ENCODE measurements at regions not wholly inside any gene's neighbourhood (a gene's known extent, or its start where the extent isn't known, plus 50 kb on each side); places are given as distances from the start of the nearest gene placed in this dataset.

- no peaks in the 10 kb centered on the region for H3K9me3 ChIP-seq (ENCODE audit: control insufficient read depth in 2 of 3, insufficient read depth in 1 of 3, low read length in 3 of 3)
- intact Hi-C loops (cut with DNase I) = no loop called here
- no peaks in the 10 kb centered on the region for H3K4me1 ChIP-seq (ENCODE audit: control insufficient read depth in 2 of 3, insufficient read depth in 2 of 3, low read depth in 1 of 3, low read length in 3 of 3)
- DNase-seq (peak in 3 of 5 donors; percentile 34 to 69 (median 69)), FAIRE-seq (no peak)
- no peak overlapping the region for H3K4me3 ChIP-seq (ENCODE audit: low read length in 3 of 3)
- no peak for TF ChIP-seq CTCF (IDR thresholded peaks at IDR 0.05; ENCODE audit: borderline replicate concordance, extremely low read depth, insufficient read depth)
- H3K9ac ChIP-seq (ENCODE audit: low read length in 3 of 3) = no peak overlapping the region
- H3K27ac ChIP-seq (ENCODE audit: low read depth in 2 of 2, low read length in 2 of 2) = no peak overlapping the region
- H3K27me3 ChIP-seq (ENCODE audit: control insufficient read depth, insufficient read depth, low read length) = no peaks in the 10 kb centered on the region
- peaks cover 0 to 8% (median 4%) of the 10 kb centered on the region in 3 donors for H3K36me3 ChIP-seq (ENCODE audit: control insufficient read depth in 2 of 3, insufficient read depth in 3 of 3, low read length in 3 of 3)
Observed at GRCh38 chr2:201018636-201019035, 52.8 kb downstream of the HYCC2 start.

DNA sequence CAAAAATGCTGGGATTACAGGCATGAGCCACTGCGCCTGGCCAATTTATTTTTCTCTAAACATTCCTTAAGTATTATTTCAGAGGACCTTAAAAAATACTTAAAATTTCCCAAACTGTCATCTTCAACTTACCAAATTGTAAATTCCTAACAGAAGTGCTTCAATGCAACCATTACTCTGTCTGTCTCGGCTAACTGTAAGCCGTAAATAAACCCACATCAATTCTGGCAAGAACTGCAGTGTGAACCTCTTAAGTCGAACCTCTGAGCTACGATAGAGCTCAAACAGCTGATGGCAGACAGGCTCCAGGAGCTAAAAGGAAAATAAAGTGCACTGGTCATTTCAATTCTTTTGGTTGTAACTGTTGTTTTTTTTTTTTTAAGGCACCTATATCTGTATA, 53.4 kb upstream of the ORC2 start:
- Histone ChIP-seq H3K27me3 (ENCODE audit: control insufficient read depth, insufficient read depth, low read length) (no peaks in the 10 kb centered on the region), H3K27ac (ENCODE audit: low read depth in 2 of 2, low read length in 2 of 2) (no peak overlapping the region), H3K36me3 (ENCODE audit: control insufficient read depth in 2 of 3, insufficient read depth in 3 of 3, low read length in 3 of 3) (peaks cover 0 to 5% (median 1%) of the 10 kb centered on the region in 3 donors), H3K9ac (ENCODE audit: low read length in 3 of 3) (no peak overlapping the region), H3K4me3 (ENCODE audit: low read length in 3 of 3) (no peak overlapping the region), H3K9me3 (ENCODE audit: control insufficient read depth in 2 of 3, insufficient read depth in 1 of 3, low read length in 3 of 3) (no peaks in the 10 kb centered on the region), H3K4me1 (ENCODE audit: control insufficient read depth in 2 of 3, insufficient read depth in 2 of 3, low read depth in 1 of 3, low read length in 3 of 3) (no peaks in the 10 kb centered on the region)
- TF ChIP-seq CTCF (IDR thresholded peaks at IDR 0.05; ENCODE audit: borderline replicate concordance, extremely low read depth, insufficient read depth) = no peak
- DNase-seq (no peak), FAIRE-seq (no peak)
- intact Hi-C loops (cut with DNase I) = no loop called here
